ENCODE measurements at regions not wholly inside any gene's neighbourhood (a gene's known extent, or its start where the extent isn't known, plus 50 kb on each side); places are given as distances from the start of the nearest gene placed in this dataset.

- Histone ChIP-seq H3K27me3 (ENCODE audit: control insufficient read depth, insufficient read depth, low read length) (no peaks in the 10 kb centered on the region), H3K36me3 (replicated peaks; ENCODE audit: control insufficient read depth, insufficient read depth, low read length) (no peaks in the 10 kb centered on the region), H3K4me3 (ENCODE audit: insufficient read depth, low read depth, low read length) (no peak overlapping the region)
- DNase-seq: no peak
Observed at GRCh38 chr11:70933981-70934583, 318.3 kb downstream of the SHANK2 start.

GRCh38 chr11:70935006-70935768 lies 317.2 kb downstream of the SHANK2 start:
- Histone ChIP-seq H3K4me3 (ENCODE audit: insufficient read depth, low read depth, low read length) (no peak overlapping the region), H3K36me3 (replicated peaks; ENCODE audit: control insufficient read depth, insufficient read depth, low read length) (no peaks in the 10 kb centered on the region), H3K27me3 (ENCODE audit: control insufficient read depth, insufficient read depth, low read length) (no peaks in the 10 kb centered on the region)
- DNase-seq: no peak

GRCh38 chr11:70942593-70942992 lies 309.8 kb downstream of the SHANK2 start:
- no peaks in the 10 kb centered on the region; the same call in 1 of the 2 replicates for H3K36me3 ChIP-seq (replicated peaks; ENCODE audit: control insufficient read depth, insufficient read depth, low read length)
- H3K4me3 ChIP-seq (ENCODE audit: insufficient read depth, low read depth, low read length): no peak overlapping the region
- DNase-seq: peak; percentile 64
- H3K27me3 ChIP-seq (ENCODE audit: control insufficient read depth, insufficient read depth, low read length): no peaks in the 10 kb centered on the region

- no peak overlapping the region for H3K4me3 ChIP-seq (ENCODE audit: insufficient read depth, low read depth, low read length)
- no peaks in the 10 kb centered on the region for H3K27me3 ChIP-seq (ENCODE audit: control insufficient read depth, insufficient read depth, low read length)
- H3K36me3 ChIP-seq (replicated peaks; ENCODE audit: control insufficient read depth, insufficient read depth, low read length): no peaks in the 10 kb centered on the region; the same call in 1 of the 2 replicates
- no peak for DNase-seq
Observed at GRCh38 chr11:70944141-70944540, 308.2 kb downstream of the SHANK2 start.

GRCh38 chr11:70944636-70945035 lies 307.7 kb downstream of the SHANK2 start:
- peak; percentile 75 for DNase-seq
- Histone ChIP-seq H3K27me3 (ENCODE audit: control insufficient read depth, insufficient read depth, low read length) (no peaks in the 10 kb centered on the region), H3K4me3 (ENCODE audit: insufficient read depth, low read depth, low read length) (no peak overlapping the region)

GRCh38 chr11:70948398-70948797 lies 304.0 kb downstream of the SHANK2 start:
- no peaks in the 10 kb centered on the region for H3K36me3 ChIP-seq (replicated peaks; ENCODE audit: control insufficient read depth, insufficient read depth, low read length)
- H3K4me3 ChIP-seq (ENCODE audit: insufficient read depth, low read depth, low read length): no peak overlapping the region

More at GRCh38 chr11:70944636-70945035, 307.7 kb downstream of the SHANK2 start:
- no peaks in the 10 kb centered on the region; the same call in 1 of the 2 replicates for H3K36me3 ChIP-seq (replicated peaks; ENCODE audit: control insufficient read depth, insufficient read depth, low read length)

GRCh38 chr11:70948855-70949531 lies 303.4 kb downstream of the SHANK2 start:
- Histone ChIP-seq H3K36me3 (replicated peaks; ENCODE audit: control insufficient read depth, insufficient read depth, low read length) (no peaks in the 10 kb centered on the region), H3K4me3 (ENCODE audit: insufficient read depth, low read depth, low read length) (no peak overlapping the region), H3K27me3 (ENCODE audit: control insufficient read depth, insufficient read depth, low read length) (no peaks in the 10 kb centered on the region)
- DNase-seq: peak; percentile 67

More at GRCh38 chr11:70948398-70948797, 304.0 kb downstream of the SHANK2 start:
- DNase-seq: no peak
- no peaks in the 10 kb centered on the region for H3K27me3 ChIP-seq (ENCODE audit: control insufficient read depth, insufficient read depth, low read length)

GRCh38 chr11:70951139-70951804 lies 301.1 kb downstream of the SHANK2 start:
- Histone ChIP-seq H3K36me3 (replicated peaks; ENCODE audit: control insufficient read depth, insufficient read depth, low read length) (no peaks in the 10 kb centered on the region), H3K27me3 (ENCODE audit: control insufficient read depth, insufficient read depth, low read length) (no peaks in the 10 kb centered on the region), H3K4me3 (ENCODE audit: insufficient read depth, low read depth, low read length) (no peak overlapping the region)
- no peak for DNase-seq

- Histone ChIP-seq H3K4me3 (ENCODE audit: insufficient read depth, low read depth, low read length) (no peak overlapping the region), H3K36me3 (replicated peaks; ENCODE audit: control insufficient read depth, insufficient read depth, low read length) (no peaks in the 10 kb centered on the region), H3K27me3 (ENCODE audit: control insufficient read depth, insufficient read depth, low read length) (no peaks in the 10 kb centered on the region)
- DNase-seq: no peak
Observed at GRCh38 chr11:70952191-70952590, 300.2 kb downstream of the SHANK2 start.

GRCh38 chr11:70953720-70954119 lies 298.7 kb downstream of the SHANK2 start:
- Histone ChIP-seq H3K27me3 (ENCODE audit: control insufficient read depth, insufficient read depth, low read length) (no peaks in the 10 kb centered on the region), H3K36me3 (replicated peaks; ENCODE audit: control insufficient read depth, insufficient read depth, low read length) (no peaks in the 10 kb centered on the region), H3K4me3 (ENCODE audit: insufficient read depth, low read depth, low read length) (no peak overlapping the region)
- DNase-seq: no peak

- Histone ChIP-seq H3K4me3 (ENCODE audit: insufficient read depth, low read depth, low read length) (no peak overlapping the region), H3K27me3 (ENCODE audit: control insufficient read depth, insufficient read depth, low read length) (no peaks in the 10 kb centered on the region), H3K36me3 (replicated peaks; ENCODE audit: control insufficient read depth, insufficient read depth, low read length) (no peaks in the 10 kb centered on the region)
- DNase-seq: no peak
Observed at GRCh38 chr11:70954471-70954870, 297.9 kb downstream of the SHANK2 start.

Measured in H7 (cell line).